ENCODE measurements at regions not wholly inside any gene's neighbourhood (a gene's known extent, or its start where the extent isn't known, plus 50 kb on each side); places are given as distances from the start of the nearest gene placed in this dataset.

- no peak for DNase-seq (ENCODE audit: low read depth)
- no peak overlapping the region for H3K4me3 ChIP-seq (ENCODE audit: control insufficient read depth, low read depth, low read length)
- TF ChIP-seq, protein P1, sequence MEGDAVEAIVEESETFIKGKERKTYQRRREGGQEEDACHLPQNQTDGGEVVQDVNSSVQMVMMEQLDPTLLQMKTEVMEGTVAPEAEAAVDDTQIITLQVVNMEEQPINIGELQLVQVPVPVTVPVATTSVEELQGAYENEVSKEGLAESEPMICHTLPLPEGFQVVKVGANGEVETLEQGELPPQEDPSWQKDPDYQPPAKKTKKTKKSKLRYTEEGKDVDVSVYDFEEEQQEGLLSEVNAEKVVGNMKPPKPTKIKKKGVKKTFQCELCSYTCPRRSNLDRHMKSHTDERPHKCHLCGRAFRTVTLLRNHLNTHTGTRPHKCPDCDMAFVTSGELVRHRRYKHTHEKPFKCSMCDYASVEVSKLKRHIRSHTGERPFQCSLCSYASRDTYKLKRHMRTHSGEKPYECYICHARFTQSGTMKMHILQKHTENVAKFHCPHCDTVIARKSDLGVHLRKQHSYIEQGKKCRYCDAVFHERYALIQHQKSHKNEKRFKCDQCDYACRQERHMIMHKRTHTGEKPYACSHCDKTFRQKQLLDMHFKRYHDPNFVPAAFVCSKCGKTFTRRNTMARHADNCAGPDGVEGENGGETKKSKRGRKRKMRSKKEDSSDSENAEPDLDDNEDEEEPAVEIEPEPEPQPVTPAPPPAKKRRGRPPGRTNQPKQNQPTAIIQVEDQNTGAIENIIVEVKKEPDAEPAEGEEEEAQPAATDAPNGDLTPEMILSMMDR (IDR thresholded peaks at IDR 0.05; ENCODE audit: control insufficient read depth, insufficient read depth, low read depth, low read length, missing control alignments) = no peak
Observed at GRCh38 chr4:138404251-138404650, 162.1 kb upstream of the SLC7A11 start.

DNA sequence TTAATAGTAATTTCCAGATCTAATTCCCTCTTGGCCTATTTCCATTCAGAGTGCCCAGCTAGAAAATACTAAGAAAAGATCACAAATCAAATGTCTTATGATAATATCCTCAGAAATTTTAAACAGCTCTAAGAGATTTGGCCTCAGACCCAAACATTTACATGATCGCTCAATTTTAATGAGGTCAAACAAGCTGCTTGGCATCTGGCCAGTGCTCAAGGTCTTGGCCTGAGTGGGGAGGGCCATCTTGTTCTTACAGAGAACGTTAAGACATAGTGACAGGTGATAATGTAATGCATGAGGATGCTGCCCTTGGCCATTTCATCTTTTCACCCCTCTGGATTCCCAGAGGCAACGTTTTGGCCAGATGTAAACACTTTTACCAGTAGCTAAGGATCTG lies 159.2 kb upstream of the SLC7A11 start:
- DNase-seq (ENCODE audit: low read depth) = no peak
- TF ChIP-seq, protein P1 (IDR thresholded peaks at IDR 0.05; ENCODE audit: control insufficient read depth, insufficient read depth, low read depth, low read length, missing control alignments) = no peak
- no peak overlapping the region for H3K4me3 ChIP-seq (ENCODE audit: control insufficient read depth, low read depth, low read length)

DNA sequence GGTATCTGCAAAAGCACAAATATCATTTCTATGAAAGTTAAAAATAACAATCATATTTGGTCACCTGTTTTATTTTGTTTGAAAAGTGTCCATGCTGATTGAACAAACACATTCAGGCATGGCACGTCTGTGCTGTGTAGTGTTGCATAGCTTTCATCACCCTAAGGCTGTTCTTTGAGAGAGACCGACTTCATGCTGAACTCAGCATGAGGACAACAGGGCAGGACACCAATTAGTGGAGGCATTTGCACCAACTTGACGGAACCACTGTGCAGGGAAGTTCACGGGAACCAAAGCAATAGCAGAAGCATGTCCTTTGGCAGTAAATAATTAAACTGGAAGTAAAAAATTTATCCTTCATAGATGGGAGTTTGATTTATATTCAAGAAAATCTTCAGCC lies 158.4 kb upstream of the SLC7A11 start:
- TF ChIP-seq, protein P1 (IDR thresholded peaks at IDR 0.05; ENCODE audit: control insufficient read depth, insufficient read depth, low read depth, low read length, missing control alignments) = no peak
- H3K4me3 ChIP-seq (ENCODE audit: control insufficient read depth, low read depth, low read length) = no peak overlapping the region
- no peak for DNase-seq (ENCODE audit: low read depth)

GRCh38 chr4:138400066-138400465 lies 157.9 kb upstream of the SLC7A11 start:
- TF ChIP-seq, protein P1 (IDR thresholded peaks at IDR 0.05; ENCODE audit: control insufficient read depth, insufficient read depth, low read depth, low read length, missing control alignments) = no peak
- H3K4me3 ChIP-seq (ENCODE audit: control insufficient read depth, low read depth, low read length) = no peak overlapping the region
- no peak for DNase-seq (ENCODE audit: low read depth)

DNA sequence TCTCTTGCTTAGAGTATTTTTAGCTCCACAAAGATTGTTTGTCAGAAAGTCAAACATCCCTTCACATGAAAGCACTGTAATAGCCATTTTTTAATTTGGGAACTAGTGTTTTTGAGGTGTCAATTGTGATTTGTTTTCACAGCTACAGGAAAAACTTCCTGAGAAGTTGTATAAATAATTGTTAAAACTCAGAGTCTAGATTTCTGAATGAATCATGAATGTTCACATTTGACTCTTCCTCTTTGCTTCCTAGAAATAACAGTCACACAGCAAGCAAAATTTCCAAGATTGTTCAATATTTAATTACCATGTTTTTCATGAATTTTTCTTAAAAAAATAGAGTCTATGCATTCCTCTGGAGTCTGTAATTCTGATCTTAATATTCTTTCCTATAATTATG lies 156.9 kb upstream of the SLC7A11 start:
- H3K4me3 ChIP-seq (ENCODE audit: control insufficient read depth, low read depth, low read length) = no peak overlapping the region
- DNase-seq (ENCODE audit: low read depth) = no peak
- TF ChIP-seq, protein P1 (IDR thresholded peaks at IDR 0.05; ENCODE audit: control insufficient read depth, insufficient read depth, low read depth, low read length, missing control alignments) = no peak

DNA sequence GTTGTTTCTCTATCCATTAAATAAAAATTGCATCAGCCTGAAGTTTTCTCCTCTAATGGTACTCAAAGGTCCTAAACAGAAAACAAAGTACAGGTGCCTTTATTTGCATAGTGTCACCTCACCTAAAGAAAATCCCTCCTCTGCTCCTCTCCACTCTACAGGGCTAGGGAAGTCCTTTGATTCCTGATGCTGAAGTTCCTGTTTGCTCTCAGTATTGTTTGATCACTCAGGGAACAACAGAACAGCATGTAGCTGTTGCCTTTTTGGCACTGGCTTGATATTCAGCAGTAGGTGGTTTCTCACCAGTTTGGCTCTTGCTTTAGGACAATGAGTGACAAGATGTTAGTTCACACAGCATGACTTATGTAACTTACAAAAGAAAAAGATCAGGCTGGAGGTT lies 156.2 kb upstream of the SLC7A11 start:
- TF ChIP-seq, protein P1 (IDR thresholded peaks at IDR 0.05; ENCODE audit: control insufficient read depth, insufficient read depth, low read depth, low read length, missing control alignments) = no peak
- no peak for DNase-seq (ENCODE audit: low read depth)
- H3K4me3 ChIP-seq (ENCODE audit: control insufficient read depth, low read depth, low read length) = no peak overlapping the region

All from AG09309 (cell line).